Fibroblast of lung (primary cell): ENCODE measurements at regions not wholly inside any gene's neighbourhood (a gene's known extent, or its start where the extent isn't known, plus 50 kb on each side); places are given as distances from the start of the nearest gene placed in this dataset.

ENCODE experiments used
- CTCF ChIP-seq, 2 donors: IDR thresholded peaks in 1 of 2; conservative IDR thresholded peaks in 1 of 2; 1 replicate in 1 of 2; 2 replicates in 1 of 2; pipeline ENCODE4 v1.5.1; 2011 to 2012; ENCODE audit warnings: low read length in 2 of 2, control low read depth in 1 of 2, inconsistent platforms in 1 of 2, low read depth in 1 of 2, mild to moderate bottlenecking in 1 of 2
- EZH2 ChIP-seq: IDR thresholded peaks from 2 replicates; pipeline ENCODE4 v1.5.1; 2012; ENCODE audit warnings: low read length, control low read depth, mild to moderate bottlenecking; ENCODE audit errors: missing control alignments

- TF ChIP-seq CTCF (conservative IDR thresholded peaks at IDR 0.05 in 1 of 2, IDR thresholded peaks at IDR 0.05 in 1 of 2; ENCODE audit: low read depth in 1 of 2, low read length in 2 of 2) = no peak
- TF ChIP-seq EZH2 = no peak
Measured at GRCh38 chr20:57950764-57951485, 241.1 kb upstream of the PMEPA1 start.
